C4-2B (cell line): ENCODE measurements at regions not wholly inside any gene's neighbourhood (a gene's known extent, or its start where the extent isn't known, plus 50 kb on each side); places are given as distances from the start of the nearest gene placed in this dataset.

Experiments
- ZFX ChIP-seq: fragments of 450-650 bp; IDR thresholded peaks from 2 replicates; pipeline ENCODE4 v1.6.1; 2017
- TF ChIP-seq, protein P1 (sequence below): fragments of 450-650 bp; conservative IDR thresholded peaks from 2 replicates; pipeline ENCODE4 v1.5.1; 2017; ENCODE audit warnings: mild to moderate bottlenecking

DNA sequence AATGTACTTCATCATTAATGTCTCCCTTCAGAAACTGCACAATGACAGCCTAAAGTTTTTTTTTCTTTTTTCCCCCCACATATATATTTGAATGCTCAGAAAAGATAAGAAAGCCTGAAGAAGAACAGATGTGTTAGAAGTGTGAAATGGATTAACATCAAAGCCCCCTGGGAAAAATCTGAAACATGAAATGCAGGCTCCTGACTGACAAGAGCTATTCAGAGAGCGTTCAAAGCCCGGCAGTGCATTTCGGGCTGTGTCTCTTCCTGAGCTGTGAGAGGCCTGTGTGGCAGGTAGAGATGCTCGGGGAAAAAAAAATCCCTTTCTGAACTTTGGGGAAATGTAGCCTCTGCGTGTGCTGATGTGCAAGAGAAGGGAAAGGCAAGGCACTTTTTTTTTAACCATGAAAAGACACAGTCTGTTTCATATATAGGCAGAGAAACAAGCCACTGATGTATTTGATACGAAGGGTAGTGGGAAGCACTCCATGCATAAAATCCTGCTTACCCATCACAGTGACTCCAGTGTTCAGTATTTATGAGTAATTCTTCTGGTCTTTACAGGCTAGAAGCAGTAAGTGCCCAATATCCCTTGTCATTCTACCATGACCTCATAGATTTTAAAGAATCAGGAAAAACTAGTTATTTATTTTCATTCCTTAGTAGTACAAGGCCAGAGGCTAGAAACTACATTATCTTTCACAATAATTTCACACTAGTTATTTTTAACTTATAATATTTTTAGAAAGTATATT, 1574.2 kb upstream of the PIK3C3 start:
- TF ChIP-seq, protein P1, sequence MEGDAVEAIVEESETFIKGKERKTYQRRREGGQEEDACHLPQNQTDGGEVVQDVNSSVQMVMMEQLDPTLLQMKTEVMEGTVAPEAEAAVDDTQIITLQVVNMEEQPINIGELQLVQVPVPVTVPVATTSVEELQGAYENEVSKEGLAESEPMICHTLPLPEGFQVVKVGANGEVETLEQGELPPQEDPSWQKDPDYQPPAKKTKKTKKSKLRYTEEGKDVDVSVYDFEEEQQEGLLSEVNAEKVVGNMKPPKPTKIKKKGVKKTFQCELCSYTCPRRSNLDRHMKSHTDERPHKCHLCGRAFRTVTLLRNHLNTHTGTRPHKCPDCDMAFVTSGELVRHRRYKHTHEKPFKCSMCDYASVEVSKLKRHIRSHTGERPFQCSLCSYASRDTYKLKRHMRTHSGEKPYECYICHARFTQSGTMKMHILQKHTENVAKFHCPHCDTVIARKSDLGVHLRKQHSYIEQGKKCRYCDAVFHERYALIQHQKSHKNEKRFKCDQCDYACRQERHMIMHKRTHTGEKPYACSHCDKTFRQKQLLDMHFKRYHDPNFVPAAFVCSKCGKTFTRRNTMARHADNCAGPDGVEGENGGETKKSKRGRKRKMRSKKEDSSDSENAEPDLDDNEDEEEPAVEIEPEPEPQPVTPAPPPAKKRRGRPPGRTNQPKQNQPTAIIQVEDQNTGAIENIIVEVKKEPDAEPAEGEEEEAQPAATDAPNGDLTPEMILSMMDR, result no peak
- no peak for TF ChIP-seq ZFX
